H1 (cell line): ENCODE measurements at regions not wholly inside any gene's neighbourhood (a gene's known extent, or its start where the extent isn't known, plus 50 kb on each side); places are given as distances from the start of the nearest gene placed in this dataset.

Experiments
- TAF1 ChIP-seq: IDR thresholded peaks from 2 replicates; pipeline ENCODE4 v1.6.1; 2011; ENCODE audit warnings: mild to moderate bottlenecking, low read depth, low read length
- TF ChIP-seq, protein P1 (sequence below): IDR thresholded peaks from 2 replicates; pipeline ENCODE4 v1.6.1; 2011; ENCODE audit warnings: low read length, improper control_type of control experiment
- TF ChIP-seq, protein P2 (sequence below): IDR thresholded peaks from 2 replicates; pipeline ENCODE4 v1.6.1; 2011; ENCODE audit warnings: low read depth, mild to moderate bottlenecking, low read length; ENCODE audit not compliant: insufficient read depth

DNA sequence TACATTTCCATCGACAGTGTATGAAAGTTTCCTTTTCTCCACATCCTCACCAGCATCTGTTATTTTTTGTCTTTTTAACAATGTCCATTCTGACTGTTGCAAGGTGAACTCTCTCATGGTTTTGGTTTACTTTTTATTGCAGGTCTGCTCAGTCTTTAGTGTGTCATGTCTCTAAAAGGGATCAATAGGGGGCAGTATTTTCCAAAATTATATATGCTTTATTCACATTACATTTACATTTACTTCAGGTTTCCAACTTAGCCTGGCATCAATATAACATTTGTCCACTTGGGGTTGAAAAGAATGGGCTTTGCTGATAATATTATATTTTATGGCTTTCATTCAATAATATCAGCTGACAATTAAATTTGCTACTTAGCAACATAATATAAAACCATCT, 265.0 kb upstream of the SLITRK2 start:
- TF ChIP-seq, protein P1, sequence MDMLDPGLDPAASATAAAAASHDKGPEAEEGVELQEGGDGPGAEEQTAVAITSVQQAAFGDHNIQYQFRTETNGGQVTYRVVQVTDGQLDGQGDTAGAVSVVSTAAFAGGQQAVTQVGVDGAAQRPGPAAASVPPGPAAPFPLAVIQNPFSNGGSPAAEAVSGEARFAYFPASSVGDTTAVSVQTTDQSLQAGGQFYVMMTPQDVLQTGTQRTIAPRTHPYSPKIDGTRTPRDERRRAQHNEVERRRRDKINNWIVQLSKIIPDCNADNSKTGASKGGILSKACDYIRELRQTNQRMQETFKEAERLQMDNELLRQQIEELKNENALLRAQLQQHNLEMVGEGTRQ, result no peak
- TF ChIP-seq TAF1, result no peak
- TF ChIP-seq, protein P2, sequence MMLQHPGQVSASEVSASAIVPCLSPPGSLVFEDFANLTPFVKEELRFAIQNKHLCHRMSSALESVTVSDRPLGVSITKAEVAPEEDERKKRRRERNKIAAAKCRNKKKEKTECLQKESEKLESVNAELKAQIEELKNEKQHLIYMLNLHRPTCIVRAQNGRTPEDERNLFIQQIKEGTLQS, result no peak
